Right renal cortex interstitium (tissue), 3 donors: ENCODE measurements at regions not wholly inside any gene's neighbourhood (a gene's known extent, or its start where the extent isn't known, plus 50 kb on each side); places are given as distances from the start of the nearest gene placed in this dataset.

Experiments used
- DNase-seq, 3 donors: peaks; one replicate each; pipeline ENCODE4 v3.0.0-alpha.2; 2013; ENCODE audit warnings: low read depth in 3 of 3, low spot score in 2 of 3

DNA sequence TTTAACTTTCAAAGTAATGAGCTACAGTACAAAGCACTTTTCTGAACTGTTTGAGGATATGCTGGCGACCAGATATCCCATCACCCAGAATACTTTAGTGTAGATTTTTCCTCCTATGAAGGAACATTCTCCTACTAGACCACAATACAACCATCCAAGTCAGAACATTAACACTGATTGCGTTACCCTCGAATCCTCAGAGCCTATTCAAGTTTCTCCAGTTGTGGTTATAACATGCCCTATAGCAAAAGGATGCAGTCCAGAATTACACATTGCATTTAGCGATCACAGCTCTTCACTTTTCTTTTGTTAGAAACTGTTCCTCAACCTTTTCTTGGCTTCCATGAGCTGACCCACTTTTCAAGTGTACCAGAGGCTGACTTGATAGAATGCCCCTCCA, 87.4 kb upstream of the SOX4 start:
- no peak for DNase-seq

GRCh38 chr6:21507811-21508210, 85.7 kb upstream of the SOX4 start:
- DNase-seq = no peak

DNA sequence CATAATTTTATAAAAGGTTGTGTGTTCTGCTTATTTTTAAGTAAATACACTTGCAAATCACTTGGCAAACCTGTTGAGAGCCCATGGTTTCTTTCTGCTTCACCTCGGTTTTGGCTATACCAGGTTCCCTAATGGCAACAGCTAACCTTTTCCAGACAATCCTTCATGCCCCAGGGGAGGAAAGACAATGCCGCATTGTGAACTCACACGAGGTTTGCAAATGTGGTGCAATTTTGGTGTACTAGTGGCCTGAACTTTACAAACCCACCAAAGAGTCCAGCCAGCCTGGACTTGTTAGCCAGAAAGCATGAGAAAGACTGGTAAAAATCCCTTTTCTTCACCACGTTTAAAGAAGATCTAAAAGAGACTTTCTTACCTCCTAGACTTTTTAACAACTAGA, 84.8 kb upstream of the SOX4 start:
- no peak for DNase-seq

GRCh38 chr6:21511891-21512550, 81.5 kb upstream of the SOX4 start:
- DNase-seq = no peak

GRCh38 chr6:21514288-21514687, 79.3 kb upstream of the SOX4 start:
- DNase-seq = no peak

GRCh38 chr6:21518317-21518716, 75.2 kb upstream of the SOX4 start:
- DNase-seq = no peak

- DNase-seq = no peak
Observed at GRCh38 chr6:21519642-21520041, 73.9 kb upstream of the SOX4 start.

- no peak for DNase-seq
Observed at GRCh38 chr6:21521276-21521675, 72.3 kb upstream of the SOX4 start.

GRCh38 chr6:21522143-21522747, 71.3 kb upstream of the SOX4 start:
- DNase-seq = no peak

DNA sequence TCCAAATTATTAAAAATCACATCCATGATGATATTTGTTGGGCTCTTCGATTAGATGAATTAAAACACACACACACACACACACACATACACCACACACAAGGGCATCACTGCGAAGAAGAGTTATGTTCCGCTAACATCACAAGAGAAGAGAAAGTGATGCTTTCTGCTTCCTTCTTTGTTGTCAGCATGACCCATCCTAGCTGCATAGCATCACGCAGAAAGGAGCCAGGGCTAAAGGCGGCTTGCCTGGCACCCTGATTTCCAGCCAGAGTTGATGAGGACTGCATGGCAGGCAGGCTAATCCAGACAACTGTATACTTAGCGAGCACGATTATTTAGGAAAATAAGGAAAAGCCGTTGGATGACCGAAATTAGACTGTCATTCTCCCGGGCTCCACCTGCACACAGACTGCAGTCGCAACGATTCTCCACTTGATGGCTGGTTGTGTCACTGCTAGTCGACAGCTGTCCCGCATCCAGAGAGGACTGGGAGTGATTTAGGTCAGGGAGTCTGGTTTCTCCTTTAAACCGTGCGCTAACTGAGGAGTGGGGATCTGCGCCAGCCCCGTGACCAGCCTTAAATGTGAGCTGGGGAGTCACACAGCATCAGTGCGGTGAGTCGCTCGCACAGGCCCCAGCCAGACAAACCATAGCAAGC, 70.6 kb upstream of the SOX4 start:
- no peak for DNase-seq

- DNase-seq = no peak
Observed at GRCh38 chr6:21523652-21524051, 69.9 kb upstream of the SOX4 start.

DNA sequence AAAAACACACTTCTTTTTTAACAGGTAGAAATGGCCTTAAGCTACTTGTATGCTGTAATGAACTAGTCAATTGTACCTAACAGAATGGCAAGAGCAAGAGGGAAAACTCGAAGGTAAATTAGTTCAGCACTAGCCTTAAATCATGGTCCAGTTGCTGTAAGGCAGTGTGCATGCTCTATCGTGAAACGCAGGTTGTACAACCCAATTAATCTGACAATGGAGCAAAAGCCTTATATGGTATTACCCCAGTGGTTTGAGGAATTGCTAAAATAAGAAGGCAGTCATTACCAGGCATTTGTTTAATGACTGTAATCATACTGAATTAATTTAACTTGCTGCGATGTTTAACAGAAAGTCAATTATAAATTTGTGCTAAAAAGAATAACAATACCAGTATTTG, 69.3 kb upstream of the SOX4 start:
- DNase-seq = no peak

- DNase-seq = no peak
Observed at GRCh38 chr6:21526974-21527373, 66.6 kb upstream of the SOX4 start.

GRCh38 chr6:21527731-21528130, 65.8 kb upstream of the SOX4 start:
- DNase-seq = no peak

DNA sequence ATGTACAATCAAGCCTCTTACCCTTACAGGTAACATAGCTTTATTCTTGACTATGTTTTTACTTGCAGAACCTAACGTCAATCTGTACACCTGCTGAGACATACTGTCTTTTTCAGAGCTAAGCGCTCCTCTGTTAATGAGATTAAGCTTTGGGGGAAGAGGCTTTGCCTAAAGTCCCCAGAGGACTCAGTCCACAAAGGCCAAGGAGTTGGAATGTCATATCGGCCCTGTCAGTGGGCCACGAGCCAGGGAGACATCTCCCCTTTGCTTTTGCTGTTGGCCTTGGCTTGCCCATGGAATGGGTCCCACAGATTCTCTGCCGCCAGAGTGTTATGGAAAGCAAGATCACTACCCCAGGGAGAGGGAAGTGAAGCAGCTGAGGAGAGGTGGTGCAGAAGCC, 64.1 kb upstream of the SOX4 start:
- no peak for DNase-seq

GRCh38 chr6:21531393-21531792, 62.2 kb upstream of the SOX4 start:
- DNase-seq = no peak

DNA sequence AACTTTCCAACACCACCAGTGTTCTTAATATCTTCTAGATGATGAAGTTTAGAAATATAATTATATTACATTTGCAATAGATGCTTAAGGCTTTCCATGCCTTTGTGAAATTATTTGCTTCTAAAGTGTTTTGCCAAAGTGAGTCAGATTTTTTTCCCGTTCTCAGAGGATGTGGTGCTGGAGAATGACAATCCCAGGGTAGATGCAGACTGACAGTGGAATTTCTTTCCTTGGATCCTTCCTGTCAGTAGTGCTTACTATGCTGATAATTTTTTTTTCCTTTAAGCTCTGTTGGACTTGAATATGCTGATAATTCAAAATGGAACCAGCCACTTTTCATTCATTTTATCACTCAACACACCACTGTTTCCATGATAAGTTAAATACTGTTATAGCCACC, 59.9 kb upstream of the SOX4 start:
- DNase-seq = no peak

GRCh38 chr6:21536280-21536766, 57.2 kb upstream of the SOX4 start:
- no peak for DNase-seq

DNA sequence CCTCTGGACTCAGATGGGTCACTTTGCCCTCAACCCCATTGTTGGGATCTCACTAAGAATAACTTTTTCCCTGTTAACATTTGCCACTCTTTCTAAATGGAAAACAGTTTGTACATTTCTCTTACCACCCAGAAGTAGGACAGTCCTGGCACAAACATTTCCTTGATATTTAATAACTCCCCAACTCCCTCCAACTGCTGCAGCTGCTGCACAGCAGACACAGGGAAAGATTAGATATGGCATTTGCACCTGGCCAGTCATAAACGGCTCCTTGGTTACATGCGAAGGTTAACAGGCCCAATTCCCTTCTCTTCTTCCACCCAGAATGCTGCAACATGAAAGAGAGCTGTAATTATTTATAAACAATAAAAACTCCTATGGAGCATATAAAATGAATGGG, 55.9 kb upstream of the SOX4 start:
- no peak for DNase-seq

DNA sequence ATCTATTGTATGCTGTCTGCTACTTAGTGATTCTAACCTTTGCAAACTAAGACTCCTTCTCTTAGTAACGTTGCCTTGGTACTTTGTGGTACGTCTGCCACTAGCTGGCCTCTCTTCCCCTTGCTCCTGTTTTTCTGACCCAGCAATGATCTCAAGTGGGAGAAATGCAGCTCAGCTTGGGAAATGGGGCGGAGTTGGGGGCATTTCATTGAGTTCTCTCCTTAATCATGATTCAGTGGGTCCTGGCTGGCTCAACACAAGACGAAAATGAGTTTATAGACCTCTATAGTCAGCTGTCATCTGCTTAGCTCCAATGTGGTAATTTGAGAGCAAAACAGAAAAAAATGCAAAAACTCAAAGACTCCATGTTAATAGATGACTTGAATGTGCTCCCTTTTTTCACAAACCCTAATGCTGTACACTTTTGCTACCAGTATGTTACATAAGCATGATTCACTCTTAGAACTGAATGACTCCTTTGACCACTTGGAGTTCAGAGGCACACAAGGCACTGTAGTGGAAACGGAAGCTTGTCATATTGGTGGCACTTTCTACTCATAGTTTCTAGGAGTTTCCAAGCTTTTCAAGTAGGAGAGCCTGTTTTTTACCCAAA, 55.3 kb upstream of the SOX4 start:
- no peak for DNase-seq

- no peak for DNase-seq
Observed at GRCh38 chr6:21539621-21540100, 53.9 kb upstream of the SOX4 start.
